ENCODE measurements at regions not wholly inside any gene's neighbourhood (a gene's known extent, or its start where the extent isn't known, plus 50 kb on each side); places are given as distances from the start of the nearest gene placed in this dataset.

DNA sequence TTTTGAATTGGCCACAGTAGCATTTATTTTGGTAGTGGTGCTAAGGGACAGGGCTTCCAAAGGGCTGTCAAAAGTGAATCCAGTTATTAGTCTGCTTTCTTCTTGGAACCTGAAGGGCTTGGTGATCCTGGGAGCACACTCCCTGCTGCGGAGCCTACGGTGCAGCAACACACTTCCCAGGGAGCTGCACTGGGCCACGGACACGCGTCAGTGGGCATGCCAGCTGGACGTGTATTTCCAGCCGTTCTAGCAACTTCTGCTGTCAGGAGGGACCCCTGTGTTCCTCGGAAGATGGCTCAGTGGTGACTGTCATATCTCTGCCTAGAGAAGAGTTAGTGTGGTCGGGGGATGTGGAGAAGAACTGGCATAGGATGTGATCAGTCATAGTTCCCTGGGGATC is 204.6 kb downstream of the SOCS6 start:
- TF ChIP-seq EZH2phosphoT487 (IDR thresholded peaks at IDR 0.05; ENCODE audit: low read length): no peak
- TF ChIP-seq CTCF (IDR thresholded peaks at IDR 0.05; ENCODE audit: low read length): no peak
